BLaER1 (cell line): ENCODE measurements at regions not wholly inside any gene's neighbourhood (a gene's known extent, or its start where the extent isn't known, plus 50 kb on each side); places are given as distances from the start of the nearest gene placed in this dataset.
"Not testable (repeated sequence)": the region's sequence is repeated elsewhere in the genome, so short reads cannot be mapped to it uniquely, and the experiment has no call there.

ENCODE experiments used
- H3K27ac ChIP-seq: shearing (Covaris generic); formaldehyde crosslinking; 2 replicates; pipeline ENCODE4 v1.8.1; 2022
- H3K27me3 ChIP-seq: shearing (Covaris generic); formaldehyde crosslinking; 2 replicates; pipeline ENCODE4 v1.8.1; 2022
- H3K36me3 ChIP-seq: shearing (Covaris generic); formaldehyde crosslinking; 2 replicates; pipeline ENCODE4 v1.8.1; 2022
- H3K4me1 ChIP-seq: shearing (Covaris generic); formaldehyde crosslinking; 2 replicates; pipeline ENCODE4 v1.8.1; 2022
- H3K4me2 ChIP-seq: shearing (Covaris generic); formaldehyde crosslinking; 2 replicates; pipeline ENCODE4 v1.8.1; 2022
- H3K4me3 ChIP-seq: shearing (Covaris generic); formaldehyde crosslinking; 2 replicates; pipeline ENCODE4 v1.8.1; 2022
- H3K9ac ChIP-seq: shearing (Covaris generic); formaldehyde crosslinking; 2 replicates; pipeline ENCODE4 v1.8.1; 2022
- H3K9me3 ChIP-seq: shearing (Covaris generic); formaldehyde crosslinking; 2 replicates; pipeline ENCODE4 v1.8.1; 2022
- H4K20me1 ChIP-seq: shearing (Covaris generic); formaldehyde crosslinking; 2 replicates; pipeline ENCODE4 v1.8.1; 2022
- Cebpa-rat ChIP-seq: shearing (Covaris generic); IDR thresholded peaks from 2 replicates; pipeline ENCODE4 v1.8.1; 2022

GRCh38 chr22:11063022-11063685 lies 4464.8 kb upstream of the OR11H1 start:
- peak; percentile 58; the same call in 1 of the 2 replicates for TF ChIP-seq Cebpa-rat
- H3K9me3 ChIP-seq: peaks cover 41% of the 10 kb centered on the region
- not testable (repeated sequence) for H3K4me2 ChIP-seq

DNA sequence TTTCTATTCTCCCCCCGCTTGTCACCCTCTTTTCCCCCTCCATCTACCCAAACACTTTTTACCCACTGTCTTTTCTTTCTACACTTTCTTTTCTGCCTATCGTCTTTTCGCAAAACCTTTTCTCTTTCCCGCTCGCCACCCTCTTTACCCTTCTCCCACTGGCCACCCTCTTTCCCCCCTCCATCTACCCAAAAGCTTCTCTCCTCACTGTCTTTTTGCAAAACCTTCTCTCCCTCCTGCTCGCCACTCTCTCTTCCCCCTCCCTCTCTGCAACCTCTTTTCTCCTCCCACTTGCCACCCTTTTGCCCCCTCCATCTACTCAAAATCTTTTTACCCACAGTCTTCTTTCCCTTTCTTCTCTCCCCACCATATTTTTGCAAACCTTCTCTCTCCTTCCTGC lies 4462.8 kb upstream of the OR11H1 start:
- not testable (repeated sequence) for H3K36me3 ChIP-seq, H4K20me1 ChIP-seq, H3K4me2 ChIP-seq, H3K27ac ChIP-seq, H3K4me3 ChIP-seq, H3K4me1 ChIP-seq, H3K9ac ChIP-seq, H3K27me3 ChIP-seq
- peaks cover 36% of the 10 kb centered on the region for H3K9me3 ChIP-seq

More at GRCh38 chr22:11063022-11063685, 4464.8 kb upstream of the OR11H1 start:
- H3K36me3 ChIP-seq, H3K27me3 ChIP-seq, H4K20me1 ChIP-seq, H3K4me3 ChIP-seq, H3K4me1 ChIP-seq, H3K27ac ChIP-seq, H3K9ac ChIP-seq: not testable (repeated sequence)

- not testable (repeated sequence) for H3K27me3 ChIP-seq, H3K4me3 ChIP-seq, H3K36me3 ChIP-seq, H4K20me1 ChIP-seq, H3K4me2 ChIP-seq, H3K27ac ChIP-seq, H3K9ac ChIP-seq, H3K4me1 ChIP-seq
- peaks cover 36% of the 10 kb centered on the region for H3K9me3 ChIP-seq
These were observed 4462.0 kb upstream of the OR11H1 start for GRCh38 chr22:11065876-11066457.

DNA sequence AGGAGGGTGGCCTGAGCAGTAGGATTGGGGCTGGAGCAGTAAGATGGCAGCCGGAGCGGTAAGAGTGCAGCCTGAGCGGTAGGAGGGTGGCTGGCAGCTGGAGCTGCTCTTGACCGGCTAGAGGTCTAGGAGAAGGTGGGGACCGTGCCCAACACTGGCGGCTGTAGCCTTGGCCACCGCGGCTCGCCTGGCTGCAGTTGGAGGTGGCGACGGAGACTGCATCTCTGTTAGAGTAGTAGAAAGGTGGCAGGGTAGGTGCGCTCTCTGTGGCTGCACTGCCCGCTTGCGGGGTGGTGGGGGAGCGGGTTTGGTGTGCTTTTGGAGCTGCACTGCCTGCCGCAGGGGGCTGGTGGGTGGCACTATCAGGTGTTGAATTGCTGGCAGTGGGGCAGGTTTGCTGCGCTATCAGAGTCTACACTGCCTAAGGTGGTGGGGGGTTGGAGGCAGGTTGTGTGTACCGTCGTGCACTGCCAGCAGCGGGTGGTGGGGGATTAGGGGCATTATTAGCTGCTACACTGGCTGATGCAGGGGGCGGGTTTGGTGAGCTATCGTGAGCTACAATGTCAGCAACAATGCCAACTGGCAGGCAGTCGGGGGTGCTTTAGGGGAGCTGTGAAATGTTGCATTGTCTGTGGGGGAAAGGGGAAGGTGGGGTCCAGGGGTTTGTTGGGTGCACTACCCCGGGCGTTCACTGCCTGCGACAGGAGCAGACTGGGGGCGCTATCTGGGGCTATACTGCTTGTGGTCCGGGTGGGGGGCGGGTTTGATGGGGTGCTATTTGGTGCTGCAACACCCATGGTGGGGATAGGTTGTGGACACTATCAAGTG lies 4461.3 kb upstream of the OR11H1 start:
- H3K4me2 ChIP-seq: no peak overlapping the region
- H3K9ac ChIP-seq: no peak overlapping the region
- peaks cover 36% of the 10 kb centered on the region for H3K9me3 ChIP-seq
- no peaks in the 10 kb centered on the region for H3K4me1 ChIP-seq
- no peaks in the 10 kb centered on the region for H4K20me1 ChIP-seq
- H3K27me3 ChIP-seq: no peaks in the 10 kb centered on the region
- H3K4me3 ChIP-seq: no peak overlapping the region
- no peak for TF ChIP-seq Cebpa-rat
- H3K36me3 ChIP-seq: no peaks in the 10 kb centered on the region
- no peak overlapping the region for H3K27ac ChIP-seq

GRCh38 chr22:11067286-11067871 lies 4460.6 kb upstream of the OR11H1 start:
- H3K4me3 ChIP-seq, H3K27me3 ChIP-seq, H3K27ac ChIP-seq: not testable (repeated sequence)

DNA sequence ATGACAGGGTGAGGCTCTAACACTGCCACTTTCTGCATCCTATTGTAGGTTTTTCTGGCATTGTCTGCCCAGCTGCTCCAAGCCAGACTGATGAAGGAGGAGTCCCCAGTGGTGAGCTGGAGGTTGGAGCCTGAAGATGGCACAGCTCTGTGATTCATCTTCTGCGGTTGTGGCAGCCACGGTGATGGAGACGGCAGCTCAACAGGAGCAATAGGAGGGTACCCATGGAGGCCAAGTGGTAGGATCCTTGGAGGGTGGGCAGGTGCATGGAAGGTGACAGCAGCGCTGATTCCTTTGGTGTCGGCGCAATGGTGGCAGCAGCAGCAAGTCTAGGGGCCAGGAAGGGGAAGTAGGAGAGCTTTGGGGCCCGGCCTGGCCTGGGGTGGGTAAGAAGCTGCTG lies 4460.1 kb upstream of the OR11H1 start:
- peaks cover 36% of the 10 kb centered on the region for H3K9me3 ChIP-seq
- not testable (repeated sequence) for H3K27ac ChIP-seq, H3K36me3 ChIP-seq, H3K4me2 ChIP-seq, H3K4me1 ChIP-seq, H3K27me3 ChIP-seq, H3K4me3 ChIP-seq, H4K20me1 ChIP-seq, H3K9ac ChIP-seq

More at GRCh38 chr22:11067286-11067871, 4460.6 kb upstream of the OR11H1 start:
- H3K36me3 ChIP-seq, H3K4me2 ChIP-seq, H3K9ac ChIP-seq, H3K4me1 ChIP-seq, H4K20me1 ChIP-seq: not testable (repeated sequence)
- H3K9me3 ChIP-seq: peaks cover 36% of the 10 kb centered on the region

DNA sequence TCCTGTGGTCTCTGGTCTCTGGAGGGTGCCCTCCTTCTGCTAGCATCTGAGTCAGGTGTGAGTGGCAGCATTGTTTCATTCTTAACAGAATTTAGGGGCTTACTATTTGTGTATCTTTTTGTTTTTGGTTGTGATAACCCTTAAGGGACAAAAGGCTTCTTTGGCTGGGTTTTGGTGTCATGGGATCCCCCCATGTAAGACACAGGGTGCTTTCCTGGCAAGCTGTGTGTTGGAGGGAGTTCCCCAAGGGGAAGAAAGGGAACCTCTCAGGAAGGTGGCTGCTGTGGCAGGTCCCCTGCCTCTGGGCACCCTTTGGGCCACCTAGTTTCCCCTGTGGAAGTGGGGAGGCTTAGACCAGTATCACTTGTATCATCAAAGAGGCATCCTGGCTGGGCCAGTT lies 4459.6 kb upstream of the OR11H1 start:
- H3K4me3 ChIP-seq, H3K9ac ChIP-seq, H3K36me3 ChIP-seq, H3K4me1 ChIP-seq, H3K27me3 ChIP-seq, H3K27ac ChIP-seq, H4K20me1 ChIP-seq, H3K4me2 ChIP-seq: not testable (repeated sequence)
- H3K9me3 ChIP-seq: peaks cover 36% of the 10 kb centered on the region
